GM19328 (cell line): ENCODE measurements at regions not wholly inside any gene's neighbourhood (a gene's known extent, or its start where the extent isn't known, plus 50 kb on each side); places are given as distances from the start of the nearest gene placed in this dataset.
"Not testable (repeated sequence)": the region's sequence is repeated elsewhere in the genome, so short reads cannot be mapped to it uniquely, and the experiment has no call there.

Experiments
- ATAC-seq: cut with Tn5 transposase; IDR thresholded peaks from one replicate; pipeline ENCODE4 v1.9.1; 2021; ENCODE audit warnings: mild to moderate bottlenecking, moderate library complexity; ENCODE audit not compliant: unreplicated experiment

DNA sequence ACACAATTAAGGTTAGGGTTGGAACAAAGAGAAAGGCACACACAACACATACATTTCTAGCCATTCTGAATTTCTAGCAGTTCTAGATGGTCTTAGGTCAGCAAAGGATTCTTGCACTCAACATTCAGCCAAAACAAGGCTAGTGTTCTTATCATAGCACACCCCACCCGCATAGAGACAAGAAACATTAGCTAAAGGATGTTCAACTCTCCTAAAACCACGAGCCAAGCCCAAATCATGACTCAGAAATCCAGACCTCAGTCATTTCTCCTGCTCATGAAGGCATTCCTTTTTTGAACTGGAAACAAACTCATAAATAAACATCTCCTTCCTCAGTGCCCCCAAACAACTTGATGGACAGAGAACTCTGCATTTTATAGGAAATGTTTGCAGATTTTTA, 293.0 kb upstream of the NOTCH2NLA start:
- not testable (repeated sequence) for ATAC-seq

DNA sequence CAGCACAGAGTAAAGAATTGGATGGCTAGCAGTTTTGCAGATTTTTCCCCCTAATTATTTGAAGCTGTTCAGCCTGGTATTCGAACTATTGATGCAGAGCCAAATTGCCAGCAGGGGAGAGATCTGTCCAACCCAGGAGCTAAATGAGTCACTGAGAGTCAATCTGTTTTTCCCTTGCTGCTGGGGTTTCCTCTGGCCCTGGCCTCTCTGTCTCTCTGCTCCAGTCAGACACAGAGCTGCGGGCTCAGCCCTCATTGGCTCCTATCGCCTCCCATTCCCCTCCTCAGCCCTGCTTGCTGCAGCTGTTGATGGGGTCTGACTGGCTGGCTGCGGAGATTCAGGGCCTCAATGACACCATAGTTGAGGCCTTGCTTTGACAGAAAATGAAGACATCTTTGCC, 284.9 kb upstream of the NOTCH2NLA start:
- ATAC-seq: not testable (repeated sequence)

DNA sequence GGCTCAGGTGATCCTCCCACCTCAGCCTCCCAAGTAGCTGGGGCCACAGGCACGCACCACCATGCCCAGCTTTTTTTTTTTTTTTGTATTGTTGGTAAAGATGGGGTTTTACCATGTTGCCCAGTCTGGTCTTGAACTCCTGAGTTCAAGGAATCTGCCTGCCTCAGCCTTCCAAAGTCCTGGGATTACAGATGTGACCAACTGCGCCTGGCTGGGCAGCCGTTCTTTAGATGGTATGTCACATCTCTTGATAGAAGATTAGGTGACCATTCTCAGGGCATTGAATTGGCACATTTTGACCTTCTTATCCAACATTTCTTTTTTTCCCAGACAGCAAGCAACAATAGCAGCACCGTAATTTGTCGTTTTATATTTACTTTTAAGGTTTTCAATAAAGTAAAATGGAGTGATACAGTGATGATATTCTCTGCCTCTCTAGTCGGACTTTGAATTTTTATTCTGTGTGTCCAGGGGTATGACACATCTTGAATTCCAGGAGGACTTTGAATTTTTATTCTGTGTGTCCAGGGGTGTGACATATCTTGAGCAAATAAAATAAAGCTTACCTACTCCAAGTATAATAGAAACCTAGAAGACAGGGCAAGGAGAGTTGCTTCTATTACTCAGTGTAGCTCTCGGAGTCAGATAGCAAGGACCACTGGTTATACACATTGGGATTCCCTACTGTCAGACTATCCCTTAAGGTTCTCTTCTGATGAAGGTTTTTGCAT, 282.4 kb upstream of the NOTCH2NLA start:
- ATAC-seq: not testable (repeated sequence)

DNA sequence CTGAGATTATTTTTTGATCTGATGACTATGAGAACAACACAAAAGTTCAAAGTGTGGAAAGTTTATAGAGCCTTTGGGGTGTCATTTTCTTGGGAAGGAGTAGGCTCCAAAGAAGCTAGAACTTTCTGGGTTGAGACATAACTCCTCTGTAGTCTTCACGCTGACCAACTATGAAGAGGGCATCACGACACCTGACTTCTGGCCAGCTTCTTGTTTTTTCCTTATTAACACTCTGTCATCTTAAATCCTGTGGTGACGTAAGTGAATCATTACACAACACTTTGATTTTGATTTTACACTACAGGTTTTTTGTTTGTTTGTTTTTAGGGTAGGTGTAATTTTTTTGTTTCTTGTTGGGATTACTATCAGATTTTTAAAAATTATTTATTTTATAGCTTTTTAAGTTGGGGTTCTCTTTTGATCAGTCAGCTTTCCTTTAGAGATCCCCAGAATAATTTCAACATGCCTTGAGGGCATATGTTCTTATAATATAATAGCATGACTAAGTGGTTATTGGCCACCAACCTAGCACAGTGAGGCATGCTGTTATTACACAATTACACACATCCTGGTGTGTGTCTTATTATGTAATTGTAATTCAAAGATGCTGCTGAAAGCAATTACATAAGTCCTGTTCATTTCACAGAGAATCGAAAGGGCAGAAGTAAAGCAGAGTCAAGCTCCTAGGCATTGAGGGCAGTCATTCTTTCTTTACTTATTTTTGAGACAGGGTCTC, 281.6 kb upstream of the NOTCH2NLA start:
- ATAC-seq: not testable (repeated sequence)

DNA sequence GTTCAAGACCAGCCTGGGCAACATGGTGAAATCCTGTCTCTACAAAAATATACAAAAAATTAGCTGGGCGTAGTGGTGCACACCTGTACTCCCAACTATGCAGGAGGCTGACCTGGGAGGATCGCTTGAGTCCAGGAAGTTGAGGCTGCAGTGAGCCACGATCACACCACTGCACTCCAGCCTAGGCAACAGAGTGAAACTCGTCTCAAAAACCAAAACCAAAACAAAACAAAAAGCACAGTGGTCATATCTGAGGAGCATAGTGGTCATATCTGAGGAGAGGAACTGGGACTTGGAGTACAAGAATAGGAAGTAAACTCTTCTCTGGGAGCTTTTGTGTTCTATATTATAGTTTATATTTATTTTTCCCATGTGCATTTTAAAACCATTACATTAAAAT, 275.3 kb upstream of the NOTCH2NLA start:
- ATAC-seq: not testable (repeated sequence)

DNA sequence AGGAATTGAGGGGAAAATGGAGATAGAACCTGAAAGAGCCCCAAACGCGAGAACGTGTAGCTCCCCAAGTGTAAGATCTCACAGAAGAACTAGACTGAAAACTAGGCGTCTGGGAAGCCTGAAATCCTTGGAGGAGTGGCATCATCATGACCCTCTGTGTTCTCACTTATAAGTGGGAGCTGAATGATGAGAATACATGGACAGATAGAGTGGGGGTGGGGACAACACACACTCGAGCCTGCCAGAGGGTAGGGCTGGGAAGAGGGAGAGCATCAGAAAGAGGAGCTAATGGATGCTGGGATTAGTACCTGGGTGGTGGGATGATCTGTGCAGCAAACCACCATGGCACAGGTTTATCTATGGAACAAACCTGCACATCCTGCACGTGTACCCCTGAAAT, 258.7 kb upstream of the NOTCH2NLA start:
- not testable (repeated sequence) for ATAC-seq

DNA sequence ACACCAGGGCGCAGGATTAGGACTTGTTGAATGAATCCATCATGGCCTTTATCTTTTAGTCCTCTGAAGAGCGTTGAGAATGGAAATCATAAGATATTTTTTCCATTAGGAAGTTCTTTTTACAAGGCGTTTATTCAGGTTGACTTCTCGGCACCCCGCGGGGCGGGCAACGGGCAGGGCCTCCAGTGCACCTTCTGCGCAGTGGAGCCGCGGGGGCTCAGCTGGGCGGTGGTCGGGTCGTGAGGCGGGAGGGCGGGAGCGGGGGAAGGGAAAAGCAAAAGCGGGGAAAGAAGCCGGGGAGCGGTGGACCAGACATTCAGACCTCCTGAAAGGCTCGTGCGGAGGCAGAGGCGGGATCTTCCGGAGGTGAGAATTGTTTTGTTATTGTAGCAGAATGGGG, 258.3 kb upstream of the NOTCH2NLA start:
- not testable (repeated sequence) for ATAC-seq

DNA sequence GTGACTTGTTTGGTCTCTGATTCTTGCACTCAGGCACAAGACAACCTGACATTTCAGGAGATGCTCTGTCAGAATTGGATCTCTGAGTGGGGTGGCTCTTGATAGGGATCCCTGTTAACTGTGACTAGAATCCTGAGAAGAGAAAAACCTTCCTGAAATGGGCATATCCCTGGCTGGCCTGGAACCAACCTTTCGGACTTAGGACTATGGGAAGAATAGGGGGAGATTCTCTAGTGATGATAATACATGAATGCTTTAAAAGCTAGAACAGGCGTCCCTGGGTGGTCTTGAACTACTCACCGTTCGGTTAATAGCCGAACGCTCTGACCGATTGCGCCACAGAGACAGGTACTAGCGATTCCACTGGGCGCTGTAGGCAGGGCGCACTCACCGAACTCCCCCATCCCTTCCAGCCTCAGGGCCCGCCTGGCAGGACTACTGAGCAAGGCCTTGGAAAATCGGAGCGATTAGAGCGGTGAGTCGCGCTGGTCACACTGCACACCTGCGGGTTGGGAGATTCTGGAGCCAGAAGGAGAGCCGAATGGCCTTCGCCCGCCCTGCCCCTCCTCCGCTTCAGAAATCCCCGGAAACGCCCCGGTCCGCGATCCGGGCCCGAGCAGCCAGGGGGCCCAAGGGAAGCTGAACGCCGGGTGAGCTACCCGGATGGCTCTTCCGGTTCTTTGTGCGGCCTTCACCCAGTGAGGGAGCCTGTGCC, 257.6 kb upstream of the NOTCH2NLA start:
- not testable (repeated sequence) for ATAC-seq

DNA sequence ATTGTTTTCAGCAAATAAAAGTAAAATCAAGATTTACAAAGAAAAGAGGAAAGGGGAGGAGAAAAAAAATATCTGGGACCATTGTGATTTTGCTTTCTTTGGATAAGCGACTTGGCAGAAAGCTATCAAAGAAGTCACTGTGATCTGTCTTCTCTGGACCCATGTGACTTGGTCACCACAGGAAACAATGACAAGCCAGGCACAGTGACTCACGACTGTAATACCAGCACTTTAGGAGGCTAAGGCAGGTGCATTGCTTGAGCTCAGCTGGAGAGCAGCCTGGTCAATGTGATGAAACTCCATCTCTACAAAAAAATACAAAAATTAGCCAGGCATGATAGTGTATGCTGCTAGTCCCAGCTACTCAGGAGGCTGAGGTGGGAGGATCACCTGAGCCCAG, 255.4 kb upstream of the NOTCH2NLA start:
- not testable (repeated sequence) for ATAC-seq

DNA sequence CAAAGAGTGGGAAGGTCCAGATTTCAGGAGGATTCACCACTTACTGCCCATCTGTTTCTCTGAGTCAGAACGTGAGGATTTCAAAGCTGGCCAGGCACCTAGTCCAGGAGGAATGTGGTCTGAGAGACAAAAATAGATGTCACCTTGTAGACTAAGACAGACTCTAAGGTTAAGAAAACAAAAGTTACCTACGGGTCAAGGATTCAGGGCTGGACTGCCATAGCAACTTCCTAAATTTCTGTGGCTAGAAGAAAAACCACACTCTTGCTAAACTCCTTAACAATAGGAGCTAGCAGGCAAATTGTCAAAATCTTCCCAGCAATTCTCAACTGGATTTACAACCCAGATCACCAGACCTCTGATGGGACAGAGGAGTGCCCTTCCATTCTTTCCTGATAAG, 250.4 kb upstream of the NOTCH2NLA start:
- not testable (repeated sequence) for ATAC-seq

DNA sequence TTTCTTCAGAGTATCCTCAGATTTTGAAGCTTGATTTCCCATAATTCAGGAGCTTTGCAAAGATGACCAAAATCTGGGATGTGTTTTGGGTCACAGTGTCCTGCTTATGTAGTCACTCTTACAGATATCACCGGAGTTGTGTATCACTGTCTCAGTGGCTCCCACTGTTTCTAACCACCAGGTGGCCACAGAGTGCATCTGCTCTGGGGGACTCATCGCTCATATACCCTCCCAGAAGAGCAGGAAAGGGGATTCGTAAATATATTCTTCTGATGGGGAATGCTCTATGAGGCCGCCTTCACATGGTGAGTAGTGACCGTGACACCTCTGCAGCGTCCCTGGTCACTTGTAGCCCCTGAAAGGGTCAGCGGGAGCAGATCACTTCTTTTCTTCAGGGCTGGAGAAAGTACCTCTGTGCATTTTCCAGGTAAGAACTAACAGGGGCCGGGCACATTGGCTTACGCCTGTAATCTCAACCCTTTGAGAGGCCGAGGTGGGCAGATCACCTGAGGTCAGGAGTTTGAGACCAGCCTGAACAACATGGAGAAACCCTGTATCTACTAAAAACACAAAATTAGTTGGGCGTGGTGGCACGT, 249.4 kb upstream of the NOTCH2NLA start:
- ATAC-seq: not testable (repeated sequence)

DNA sequence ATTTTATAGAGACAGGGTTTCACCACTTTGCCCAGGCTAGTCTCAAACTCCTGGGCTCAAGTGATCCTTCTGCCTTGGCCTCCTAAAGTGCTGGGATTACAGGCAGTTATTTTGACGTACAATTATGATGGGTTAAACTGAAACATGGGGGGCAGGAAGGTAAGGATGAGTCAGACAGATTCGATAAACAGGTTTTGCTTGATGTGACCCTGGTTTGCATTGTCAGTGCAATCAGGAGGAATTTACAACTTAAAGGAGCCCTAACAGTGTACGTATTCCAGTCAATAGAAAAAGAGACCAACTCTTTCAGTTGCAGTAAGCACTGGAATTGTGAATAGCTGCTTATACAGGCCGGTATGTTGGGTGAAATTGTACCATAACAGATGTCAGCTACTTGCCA, 246.3 kb upstream of the NOTCH2NLA start:
- not testable (repeated sequence) for ATAC-seq

DNA sequence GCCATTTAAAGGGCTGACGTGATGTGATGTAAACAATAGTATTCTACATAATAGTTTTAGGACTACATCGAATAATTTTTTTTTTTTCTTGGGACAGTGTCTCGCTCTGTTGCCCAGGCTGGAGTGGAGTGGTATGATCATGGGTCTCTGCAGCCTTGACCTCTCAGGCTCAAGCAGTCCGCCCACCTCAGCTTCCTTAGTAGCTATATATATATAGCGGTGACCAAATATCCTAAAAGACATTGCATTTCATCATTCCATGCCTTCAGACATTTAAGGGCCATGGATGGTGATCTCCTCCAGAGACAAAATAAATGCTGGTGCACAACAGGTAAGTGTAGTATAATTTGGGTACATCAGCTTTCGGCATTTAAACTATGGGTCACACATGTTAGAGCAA, 245.4 kb upstream of the NOTCH2NLA start:
- not testable (repeated sequence) for ATAC-seq

DNA sequence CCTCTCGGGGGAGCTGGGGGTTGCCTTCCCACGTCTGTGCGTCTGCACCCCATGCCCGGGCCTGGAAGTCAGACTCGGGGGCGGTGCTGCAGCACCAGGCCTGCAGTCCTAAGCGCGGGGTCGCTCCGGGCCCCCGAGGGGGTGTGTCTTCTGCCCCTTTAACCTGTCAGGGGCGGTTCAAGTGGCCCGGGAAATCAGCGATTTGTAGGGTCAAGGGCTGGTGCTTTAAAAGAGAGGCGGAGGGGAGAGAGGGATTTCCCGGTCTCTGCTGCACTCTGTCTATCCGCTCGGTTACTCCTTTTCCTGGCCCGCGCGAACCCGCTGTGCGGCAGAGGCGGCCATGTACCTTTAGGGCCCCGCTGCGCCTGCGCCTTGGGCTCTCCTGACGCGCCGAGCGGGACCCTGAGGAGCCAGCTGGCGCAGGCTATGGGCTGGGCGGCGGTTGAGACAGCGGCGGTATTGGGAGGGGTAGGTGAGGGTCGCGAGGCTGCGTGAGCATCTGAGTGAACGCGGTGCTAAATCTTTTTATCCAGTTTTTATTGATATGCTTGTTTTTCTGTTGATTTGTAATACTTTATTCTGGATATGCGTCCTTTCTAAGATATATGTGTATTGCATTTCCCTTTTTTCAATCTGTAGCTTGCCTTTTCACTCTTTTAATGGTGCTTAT, 243.5 kb upstream of the NOTCH2NLA start:
- ATAC-seq: not testable (repeated sequence)

DNA sequence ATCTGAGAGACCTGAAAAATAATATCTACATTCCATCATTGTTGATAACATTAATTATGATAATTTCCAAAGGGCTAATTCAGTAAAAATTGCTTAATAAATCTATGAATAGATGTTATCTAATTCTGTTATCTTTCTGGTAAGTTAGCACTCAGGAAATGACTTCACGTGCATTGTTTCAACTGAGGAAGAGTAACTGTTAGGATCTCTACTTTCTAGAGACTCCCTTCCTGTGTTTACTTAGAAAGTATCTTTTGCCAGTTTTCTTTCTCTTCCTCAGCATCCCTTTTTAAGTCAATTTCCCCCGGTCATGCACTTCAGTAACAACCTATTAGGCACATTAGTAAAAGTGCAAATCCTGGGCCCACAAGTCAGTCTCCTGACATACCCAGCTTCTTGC, 231.1 kb upstream of the NOTCH2NLA start:
- ATAC-seq: not testable (repeated sequence)

DNA sequence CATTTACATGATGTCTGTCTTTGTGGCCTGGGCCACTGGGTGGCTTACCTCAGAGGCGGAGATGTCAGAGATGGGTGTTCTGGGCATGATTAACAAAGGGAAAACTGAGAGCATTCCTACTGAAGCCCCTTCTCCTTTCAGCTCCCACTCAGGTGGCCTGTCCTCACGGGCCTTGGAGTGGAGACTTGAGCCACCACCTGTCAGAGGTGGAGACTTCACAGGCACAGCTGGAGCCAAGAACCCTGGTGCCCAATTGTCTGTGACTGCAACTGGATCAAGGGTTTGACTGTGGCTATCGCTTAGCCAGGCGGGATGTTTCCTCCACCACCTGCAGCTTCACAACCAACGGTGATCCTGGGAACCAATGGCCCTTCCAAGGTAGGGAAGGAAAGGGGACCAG, 230.5 kb upstream of the NOTCH2NLA start:
- not testable (repeated sequence) for ATAC-seq

DNA sequence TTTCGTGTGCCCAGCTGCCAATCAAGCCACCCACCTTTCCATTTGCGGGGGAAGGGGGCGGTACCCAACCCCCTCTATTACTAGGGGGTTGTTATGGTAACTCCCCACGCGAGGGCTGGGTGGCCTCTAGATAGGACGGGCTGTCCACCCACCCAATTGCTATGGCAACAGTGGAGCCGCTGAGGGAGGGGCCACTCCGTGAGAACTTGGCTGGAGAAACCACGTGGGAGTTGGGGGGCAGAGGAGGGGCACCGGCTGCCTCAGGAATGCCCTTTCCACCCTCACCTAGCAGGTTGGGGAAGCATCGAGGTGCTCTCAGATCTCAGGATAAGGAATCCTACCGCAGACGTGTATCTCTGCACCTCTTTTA, 220.0 kb upstream of the NOTCH2NLA start:
- not testable (repeated sequence) for ATAC-seq

DNA sequence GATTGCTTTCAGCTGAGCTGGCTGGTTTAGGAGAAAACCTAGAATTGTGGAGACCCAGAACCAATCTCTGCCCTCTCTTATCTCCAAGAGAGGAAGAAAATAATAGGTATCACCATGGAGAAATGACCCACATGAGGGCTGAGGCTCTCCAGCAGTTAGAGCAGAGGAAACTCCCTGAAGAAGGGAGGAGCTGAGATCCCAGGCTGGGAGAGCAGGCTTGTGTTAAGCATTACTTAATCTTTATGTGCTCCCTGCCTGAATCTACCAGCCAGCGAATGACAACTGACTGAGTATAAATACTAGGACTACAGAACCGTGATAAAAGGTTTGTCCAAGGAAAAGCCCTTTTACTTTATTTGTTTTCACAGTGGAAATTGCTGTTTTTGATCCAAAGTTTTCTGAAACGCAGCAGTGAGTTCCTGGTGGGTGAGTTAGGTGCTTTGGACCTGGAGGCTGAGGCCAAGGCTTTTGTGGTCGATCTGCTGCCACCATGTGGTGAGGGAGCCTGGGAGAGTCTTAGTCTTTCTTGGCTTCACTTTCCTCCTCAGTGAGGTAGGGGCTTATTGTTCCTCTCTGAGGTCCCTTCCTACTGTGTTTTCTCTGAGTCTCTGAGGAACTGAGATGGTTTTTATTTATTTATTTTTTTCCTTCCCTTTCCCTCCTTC, 219.5 kb upstream of the NOTCH2NLA start:
- ATAC-seq: not testable (repeated sequence)

DNA sequence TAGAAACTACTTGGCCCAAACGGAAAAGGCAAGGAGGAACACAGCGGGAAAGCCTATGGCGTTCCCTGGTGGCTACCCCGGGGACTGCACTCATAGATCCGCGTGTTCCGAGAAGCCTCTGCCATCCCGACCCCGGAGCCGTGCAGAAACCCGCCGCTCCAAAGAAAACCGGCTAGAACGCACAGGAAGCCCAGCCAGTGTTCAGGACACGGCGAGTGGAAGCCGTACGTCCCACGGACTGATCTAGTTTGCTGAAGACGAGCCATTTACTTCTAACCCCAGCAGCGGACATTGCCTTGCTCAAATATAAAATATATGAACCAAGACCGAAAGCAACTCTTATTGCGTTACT, 215.0 kb upstream of the NOTCH2NLA start:
- ATAC-seq: not testable (repeated sequence)
